Fibroblast of gingiva (primary cell): ENCODE measurements at regions not wholly inside any gene's neighbourhood (a gene's known extent, or its start where the extent isn't known, plus 50 kb on each side); places are given as distances from the start of the nearest gene placed in this dataset.
A peak's percentile ranks its signal among the peaks of the same experiment; 100 is the strongest.

ENCODE experiments used
- DNase-seq: peaks from one replicate; pipeline ENCODE4 v3.0.0-alpha.2; 2011; ENCODE audit warnings: low read depth

GRCh38 chr4:34191443-34191842 lies 2052.9 kb downstream of the ARAP2 start:
- no peak for DNase-seq

- DNase-seq = peak; percentile 39
Measured at GRCh38 chr4:34193451-34194154, 2050.7 kb downstream of the ARAP2 start.

- no peak for DNase-seq
Measured at GRCh38 chr4:34194585-34194984, 2049.7 kb downstream of the ARAP2 start.

DNA sequence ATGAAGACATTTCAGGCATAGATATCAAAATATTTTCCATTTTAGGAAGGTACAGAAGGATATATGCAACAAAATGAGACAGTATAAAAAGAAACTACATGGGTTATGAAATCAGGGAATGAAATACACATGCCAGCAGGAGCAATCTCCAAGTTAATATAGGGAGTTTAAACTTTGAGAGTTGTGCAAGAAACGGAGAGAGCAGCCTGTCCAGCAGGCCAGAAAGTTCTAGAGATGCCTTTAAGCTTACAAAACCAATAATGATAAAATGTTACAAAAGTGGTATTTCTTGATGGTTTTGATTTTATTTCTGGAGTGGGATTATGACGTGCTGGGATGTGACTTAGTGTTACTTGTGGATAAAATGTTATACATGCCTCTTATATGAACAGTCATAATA lies 2047.9 kb downstream of the ARAP2 start:
- peak; percentile 53 for DNase-seq

- no peak for DNase-seq
Measured at GRCh38 chr4:34198966-34199365, 2045.3 kb downstream of the ARAP2 start.

DNA sequence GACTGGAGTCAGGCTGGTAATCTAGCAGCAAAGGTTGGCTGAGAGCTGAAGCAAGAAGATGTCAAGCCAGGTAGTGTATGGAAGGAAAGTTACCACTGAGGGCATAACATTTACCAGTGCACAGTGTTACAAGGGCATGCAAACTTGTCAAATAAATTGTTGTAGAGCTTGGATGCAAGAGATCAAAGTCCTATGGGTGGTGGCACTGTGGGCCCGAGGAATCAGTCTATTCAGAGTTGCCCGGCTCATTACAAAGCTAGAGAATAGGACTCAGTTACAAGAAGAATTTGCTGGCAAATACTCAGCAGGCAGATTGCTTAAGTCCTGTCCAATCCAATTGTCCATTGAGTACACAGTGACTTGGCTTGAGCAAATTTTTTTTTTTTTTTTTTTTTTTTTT lies 2043.8 kb downstream of the ARAP2 start:
- peak; percentile 54 for DNase-seq

DNA sequence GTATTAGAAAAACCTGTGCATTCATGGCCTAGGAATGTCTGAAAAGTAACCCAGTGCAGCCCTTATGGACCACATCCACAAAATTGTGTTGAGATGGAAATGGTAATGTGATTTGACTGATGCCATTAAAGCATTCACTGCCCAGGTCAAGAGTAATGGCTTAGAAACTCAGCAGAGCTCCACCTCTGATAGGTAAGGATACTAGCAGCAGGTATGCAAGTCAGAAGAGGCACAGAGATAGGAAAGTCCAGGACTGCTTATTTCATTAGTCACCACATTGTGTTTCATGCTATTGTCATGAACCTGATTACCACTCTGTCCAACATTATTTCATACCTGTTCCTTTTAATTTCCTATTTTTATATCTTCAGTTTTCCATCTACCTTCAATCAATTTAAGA lies 2042.2 kb downstream of the ARAP2 start:
- no peak for DNase-seq

DNA sequence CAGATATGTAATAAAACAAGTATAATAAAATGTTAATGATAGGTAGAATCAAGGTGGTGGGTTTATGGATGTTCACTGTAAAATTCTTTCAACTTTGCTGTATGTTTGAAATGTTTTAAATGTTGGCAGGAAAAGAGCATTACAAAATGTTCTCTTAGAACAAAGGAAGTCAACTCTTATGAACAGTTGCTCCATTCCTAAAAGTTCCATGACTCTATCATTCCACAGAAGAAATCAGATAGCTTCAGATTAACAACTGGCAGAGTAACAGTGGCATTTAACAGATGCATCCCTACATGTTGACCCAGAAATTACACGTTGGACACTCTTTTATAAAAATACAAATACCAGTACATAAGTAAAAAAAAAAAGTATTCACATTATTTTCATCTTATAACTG lies 2023.7 kb downstream of the ARAP2 start:
- peak; percentile 69 for DNase-seq

DNA sequence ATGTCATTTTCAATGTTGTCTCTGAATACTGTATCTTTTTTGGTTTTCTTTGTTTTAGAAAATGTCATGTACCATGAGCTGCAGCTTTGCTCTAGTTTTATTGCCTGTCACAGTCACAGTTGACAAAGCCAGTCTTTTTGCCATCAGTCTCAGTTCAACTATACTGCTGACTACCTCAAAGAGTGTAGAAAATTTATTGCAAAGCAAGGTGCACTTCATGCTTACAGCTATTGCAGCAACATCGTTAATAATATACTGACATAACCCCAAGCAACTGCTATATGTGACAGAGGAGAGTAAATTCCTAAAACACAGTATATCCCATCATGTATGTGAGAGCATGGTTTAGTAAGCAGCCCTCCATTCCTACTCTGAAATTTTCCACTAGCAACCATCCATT lies 2022.3 kb downstream of the ARAP2 start:
- DNase-seq = no peak

- DNase-seq = no peak
Measured at GRCh38 chr4:34236118-34236517, 2008.2 kb downstream of the ARAP2 start.

DNA sequence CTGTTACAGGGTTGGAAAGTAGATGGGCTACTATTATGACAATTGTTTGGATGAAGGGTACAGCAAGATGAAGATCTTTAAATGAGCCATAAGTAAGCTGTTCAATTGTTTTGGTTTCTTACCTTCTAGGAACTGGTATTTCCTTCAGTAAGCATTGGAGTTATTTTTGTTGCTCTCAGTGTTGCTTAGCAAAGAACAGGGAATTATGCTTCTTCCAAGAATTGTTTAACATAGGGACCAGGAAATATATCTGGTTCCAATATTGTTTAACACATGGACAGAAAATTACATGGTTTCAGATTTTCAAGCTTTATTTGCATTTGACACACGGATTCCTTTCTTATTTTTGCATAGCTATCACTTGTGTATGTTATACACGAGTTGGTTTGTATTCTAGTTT lies 1999.0 kb downstream of the ARAP2 start:
- DNase-seq = no peak

- DNase-seq = peak; percentile 58
Measured at GRCh38 chr4:34250562-34250961, 1993.8 kb downstream of the ARAP2 start.

GRCh38 chr4:34253239-34253638 lies 1991.1 kb downstream of the ARAP2 start:
- no peak for DNase-seq

- no peak for DNase-seq
Measured at GRCh38 chr4:34258176-34258575, 1986.1 kb downstream of the ARAP2 start.

GRCh38 chr4:34261799-34262314 lies 1982.5 kb downstream of the ARAP2 start:
- no peak for DNase-seq

- DNase-seq = no peak
Measured at GRCh38 chr4:34269613-34270012, 1974.7 kb downstream of the ARAP2 start.

DNA sequence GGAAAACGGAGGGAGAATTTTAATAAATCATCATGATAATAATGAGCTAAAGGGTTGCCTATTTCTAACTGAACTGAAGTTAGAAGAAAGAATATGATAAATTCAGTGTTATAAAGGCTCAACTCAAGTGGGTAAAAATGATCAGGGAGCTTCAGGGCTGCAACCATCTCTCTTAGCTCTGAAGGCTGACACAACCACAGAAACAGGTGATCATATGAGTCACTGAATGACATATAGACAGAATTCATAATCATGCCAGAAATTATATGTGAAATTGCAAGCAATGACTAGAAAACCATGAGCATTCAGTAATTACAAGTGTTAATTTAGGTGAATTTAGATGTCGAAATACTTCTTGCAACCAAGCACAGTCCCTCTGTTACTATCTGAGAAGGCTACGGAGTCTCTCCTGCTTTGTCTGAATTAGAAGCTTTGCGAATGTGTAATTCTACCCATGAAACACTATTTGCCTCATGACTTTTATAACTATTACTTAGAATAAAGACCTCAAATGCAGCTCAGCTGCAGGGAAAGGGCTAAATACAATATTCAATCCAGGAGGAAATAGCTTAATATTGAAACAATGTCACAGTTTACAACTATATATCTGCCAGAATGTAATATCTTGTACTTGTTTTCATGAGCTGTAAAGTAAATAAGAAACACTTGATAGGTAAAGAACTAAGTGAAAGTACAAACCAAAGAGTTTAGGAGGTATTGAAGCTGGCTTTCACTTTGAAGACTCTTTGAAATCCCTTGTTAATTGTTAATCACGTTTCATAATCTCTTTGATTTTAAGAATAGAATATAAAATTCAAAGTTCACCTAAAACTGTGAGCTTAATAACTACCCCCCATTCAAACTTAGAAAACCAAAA lies 1972.6 kb downstream of the ARAP2 start:
- no peak for DNase-seq

- no peak for DNase-seq
Measured at GRCh38 chr4:34279011-34279410, 1965.3 kb downstream of the ARAP2 start.

GRCh38 chr4:34280131-34280530 lies 1964.2 kb downstream of the ARAP2 start:
- DNase-seq = peak; percentile 1

DNA sequence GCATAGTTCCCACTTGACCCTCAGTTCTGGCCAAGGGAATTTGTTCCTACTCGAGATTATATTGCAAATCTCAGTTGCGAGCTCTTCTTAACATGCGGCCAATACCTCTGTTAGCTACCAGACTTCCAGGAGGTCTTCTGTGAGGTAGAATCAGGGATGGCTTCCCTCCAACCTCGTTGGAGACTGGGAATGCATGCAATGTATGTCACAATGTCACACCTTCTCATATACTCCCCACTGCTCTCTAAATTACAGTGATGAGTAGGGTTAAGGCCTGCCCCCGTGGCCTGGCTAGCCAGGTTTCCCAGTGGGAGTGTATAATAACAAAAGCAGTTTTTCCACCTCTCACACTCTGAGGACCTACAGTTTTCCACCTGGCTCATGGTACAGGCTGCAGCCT lies 1962.5 kb downstream of the ARAP2 start:
- DNase-seq = no peak

- no peak for DNase-seq
Measured at GRCh38 chr4:34289489-34289888, 1954.8 kb downstream of the ARAP2 start.

DNA sequence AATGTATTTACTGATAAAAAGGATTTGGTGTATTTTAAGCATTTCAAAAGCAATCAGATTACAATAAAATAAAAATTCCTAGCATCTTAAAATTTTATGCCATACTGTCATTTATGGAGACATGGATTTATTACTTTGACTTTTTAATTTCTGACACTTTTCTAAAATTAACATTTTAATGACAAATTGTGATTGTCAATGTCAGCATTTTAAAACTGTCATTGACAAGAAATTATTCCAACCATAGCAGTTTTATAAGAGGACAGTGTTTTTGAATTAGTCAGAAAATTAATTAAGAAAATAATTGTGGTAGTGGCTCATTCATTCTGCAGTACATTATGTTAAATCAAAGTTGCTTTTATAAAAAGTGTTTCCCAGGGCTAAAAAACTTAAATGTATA lies 1954.4 kb downstream of the ARAP2 start:
- no peak for DNase-seq

GRCh38 chr4:34293459-34293858 lies 1950.9 kb downstream of the ARAP2 start:
- DNase-seq = no peak
